ENCODE measurements at regions not wholly inside any gene's neighbourhood (a gene's known extent, or its start where the extent isn't known, plus 50 kb on each side); places are given as distances from the start of the nearest gene placed in this dataset.
"Not testable (repeated sequence)": the region's sequence is repeated elsewhere in the genome, so short reads cannot be mapped to it uniquely, and the experiment has no call there.

- TF ChIP-seq JUN (CRISPR knock-in tag; IDR thresholded peaks at IDR 0.05); ZNF232 (CRISPR knock-in tag; IDR thresholded peaks at IDR 0.05); IRF2 (CRISPR knock-in tag; IDR thresholded peaks at IDR 0.05; ENCODE audit: borderline replicate concordance, low read depth); PRRX2 (CRISPR knock-in tag; IDR thresholded peaks at IDR 0.05); ZNF263 (CRISPR knock-in tag; IDR thresholded peaks at IDR 0.05; ENCODE audit: low read depth): not testable (repeated sequence)
- TF ChIP-seq, protein P1, sequence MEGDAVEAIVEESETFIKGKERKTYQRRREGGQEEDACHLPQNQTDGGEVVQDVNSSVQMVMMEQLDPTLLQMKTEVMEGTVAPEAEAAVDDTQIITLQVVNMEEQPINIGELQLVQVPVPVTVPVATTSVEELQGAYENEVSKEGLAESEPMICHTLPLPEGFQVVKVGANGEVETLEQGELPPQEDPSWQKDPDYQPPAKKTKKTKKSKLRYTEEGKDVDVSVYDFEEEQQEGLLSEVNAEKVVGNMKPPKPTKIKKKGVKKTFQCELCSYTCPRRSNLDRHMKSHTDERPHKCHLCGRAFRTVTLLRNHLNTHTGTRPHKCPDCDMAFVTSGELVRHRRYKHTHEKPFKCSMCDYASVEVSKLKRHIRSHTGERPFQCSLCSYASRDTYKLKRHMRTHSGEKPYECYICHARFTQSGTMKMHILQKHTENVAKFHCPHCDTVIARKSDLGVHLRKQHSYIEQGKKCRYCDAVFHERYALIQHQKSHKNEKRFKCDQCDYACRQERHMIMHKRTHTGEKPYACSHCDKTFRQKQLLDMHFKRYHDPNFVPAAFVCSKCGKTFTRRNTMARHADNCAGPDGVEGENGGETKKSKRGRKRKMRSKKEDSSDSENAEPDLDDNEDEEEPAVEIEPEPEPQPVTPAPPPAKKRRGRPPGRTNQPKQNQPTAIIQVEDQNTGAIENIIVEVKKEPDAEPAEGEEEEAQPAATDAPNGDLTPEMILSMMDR (IDR thresholded peaks at IDR 0.05) = not testable (repeated sequence)
- TF ChIP-seq, protein P2, sequence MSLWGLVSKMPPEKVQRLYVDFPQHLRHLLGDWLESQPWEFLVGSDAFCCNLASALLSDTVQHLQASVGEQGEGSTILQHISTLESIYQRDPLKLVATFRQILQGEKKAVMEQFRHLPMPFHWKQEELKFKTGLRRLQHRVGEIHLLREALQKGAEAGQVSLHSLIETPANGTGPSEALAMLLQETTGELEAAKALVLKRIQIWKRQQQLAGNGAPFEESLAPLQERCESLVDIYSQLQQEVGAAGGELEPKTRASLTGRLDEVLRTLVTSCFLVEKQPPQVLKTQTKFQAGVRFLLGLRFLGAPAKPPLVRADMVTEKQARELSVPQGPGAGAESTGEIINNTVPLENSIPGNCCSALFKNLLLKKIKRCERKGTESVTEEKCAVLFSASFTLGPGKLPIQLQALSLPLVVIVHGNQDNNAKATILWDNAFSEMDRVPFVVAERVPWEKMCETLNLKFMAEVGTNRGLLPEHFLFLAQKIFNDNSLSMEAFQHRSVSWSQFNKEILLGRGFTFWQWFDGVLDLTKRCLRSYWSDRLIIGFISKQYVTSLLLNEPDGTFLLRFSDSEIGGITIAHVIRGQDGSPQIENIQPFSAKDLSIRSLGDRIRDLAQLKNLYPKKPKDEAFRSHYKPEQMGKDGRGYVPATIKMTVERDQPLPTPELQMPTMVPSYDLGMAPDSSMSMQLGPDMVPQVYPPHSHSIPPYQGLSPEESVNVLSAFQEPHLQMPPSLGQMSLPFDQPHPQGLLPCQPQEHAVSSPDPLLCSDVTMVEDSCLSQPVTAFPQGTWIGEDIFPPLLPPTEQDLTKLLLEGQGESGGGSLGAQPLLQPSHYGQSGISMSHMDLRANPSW (CRISPR knock-in tag; conservative IDR thresholded peaks at IDR 0.05; ENCODE audit: low read depth) = not testable (repeated sequence)
- TF ChIP-seq, protein P3, sequence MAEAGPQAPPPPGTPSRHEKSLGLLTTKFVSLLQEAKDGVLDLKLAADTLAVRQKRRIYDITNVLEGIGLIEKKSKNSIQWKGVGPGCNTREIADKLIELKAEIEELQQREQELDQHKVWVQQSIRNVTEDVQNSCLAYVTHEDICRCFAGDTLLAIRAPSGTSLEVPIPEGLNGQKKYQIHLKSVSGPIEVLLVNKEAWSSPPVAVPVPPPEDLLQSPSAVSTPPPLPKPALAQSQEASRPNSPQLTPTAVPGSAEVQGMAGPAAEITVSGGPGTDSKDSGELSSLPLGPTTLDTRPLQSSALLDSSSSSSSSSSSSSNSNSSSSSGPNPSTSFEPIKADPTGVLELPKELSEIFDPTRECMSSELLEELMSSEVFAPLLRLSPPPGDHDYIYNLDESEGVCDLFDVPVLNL (CRISPR knock-in tag; IDR thresholded peaks at IDR 0.05; ENCODE audit: borderline replicate concordance, low read depth) = not testable (repeated sequence)
- TF ChIP-seq, protein P4, sequence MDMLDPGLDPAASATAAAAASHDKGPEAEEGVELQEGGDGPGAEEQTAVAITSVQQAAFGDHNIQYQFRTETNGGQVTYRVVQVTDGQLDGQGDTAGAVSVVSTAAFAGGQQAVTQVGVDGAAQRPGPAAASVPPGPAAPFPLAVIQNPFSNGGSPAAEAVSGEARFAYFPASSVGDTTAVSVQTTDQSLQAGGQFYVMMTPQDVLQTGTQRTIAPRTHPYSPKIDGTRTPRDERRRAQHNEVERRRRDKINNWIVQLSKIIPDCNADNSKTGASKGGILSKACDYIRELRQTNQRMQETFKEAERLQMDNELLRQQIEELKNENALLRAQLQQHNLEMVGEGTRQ (CRISPR knock-in tag; IDR thresholded peaks at IDR 0.05) = not testable (repeated sequence)
These were observed 111.3 kb upstream of the PIK3R1 start for GRCh38 chr5:68104217-68104616.

All from WTC11 (cell line).